ENCODE measurements at regions not wholly inside any gene's neighbourhood (a gene's known extent, or its start where the extent isn't known, plus 50 kb on each side); places are given as distances from the start of the nearest gene placed in this dataset.

GRCh38 chr21:26783466-26784195, 61.6 kb downstream of the ADAMTS1 start:
- TF ChIP-seq CTCF (IDR thresholded peaks at IDR 0.05; ENCODE audit: insufficient read depth, low read length) (no peak), GABPA (IDR thresholded peaks at IDR 0.05; ENCODE audit: low read depth) (no peak)
